HCT116 (cell line): ENCODE measurements at regions not wholly inside any gene's neighbourhood (a gene's known extent, or its start where the extent isn't known, plus 50 kb on each side); places are given as distances from the start of the nearest gene placed in this dataset.

Experiments
- ATAC-seq: fragments of 200-7000 bp; cut with Tn5 transposase; 2 replicates; pipeline ENCODE4 v1.9.1; 2020; ENCODE audit warnings: mild to moderate bottlenecking, moderate library complexity
- BruUV-seq: library from RNA; stranded (reverse); fragments of 400-500 nt; replicated peaks from 2 replicates; lab custom pipeline; 2021; lab: Mats Ljungman, UMichigan
- CTCF ChIA-PET: fragments of 300-600 bp; sonication (Branson Sonifier 250); formaldehyde crosslinking; loops from one replicate; lab custom pipeline; 2021; ENCODE audit warnings: antibody characterized with exemption; lab: Charles Lee
- POLR2A ChIA-PET: fragments of 300-600, 350-600 bp; sonication (Branson Sonifier 250); formaldehyde crosslinking; loops from one replicate; lab custom pipeline; 2021; ENCODE audit warnings: antibody characterized with exemption; lab: Charles Lee
- RAD21 ChIA-PET, 2 experiments: fragments of 300-600 bp; sonication (Branson Sonifier 250); formaldehyde crosslinking; loops; one replicate each; lab custom pipeline; 2023; ENCODE audit warnings: low total read pairs in 2 of 2; ENCODE audit not compliant: uncharacterized antibody in 2 of 2, unreplicated experiment in 2 of 2, low non-redundant PET in 1 of 2; lab: Charles Lee
- DNase-seq: peaks from one replicate; pipeline ENCODE4 v3.0.0-alpha.2; 2010; ENCODE audit warnings: low read depth, low spot score
- H2AFZ ChIP-seq: fragments of 200-600 bp; shearing (Covaris generic), sonication (generic); 2 replicates; pipeline ENCODE4 v1.6.1; 2017; ENCODE audit warnings: low read depth, mixed run types, mixed read lengths, antibody characterized with exemption, low read length; ENCODE audit not compliant: poor library complexity, severe bottlenecking
- H3K27ac ChIP-seq: 2 replicates; pipeline ENCODE4 v1.5.1; 2012; ENCODE audit warnings: low read depth, low read length
- H3K27me3 ChIP-seq: fragments of 200-600 bp; sonication (generic); 2 replicates; pipeline ENCODE4 v1.6.1; 2016; ENCODE audit warnings: mixed run types, low read length, mixed read lengths; ENCODE audit not compliant: insufficient read depth
- H3K36me3 ChIP-seq, 2 experiments: fragments of 200-500 bp in 1 of 2; fragments of 200-600 bp in 1 of 2; sonication (Bioruptor generic) in 1 of 2; sonication (generic) in 1 of 2; 2 replicates each; pipeline versions ENCODE4 v1.5.1 to v1.6.1; 2014 to 2016; ENCODE audit warnings: low read length in 2 of 2, inconsistent platforms in 1 of 2, mixed read lengths in 1 of 2, mixed run types in 1 of 2; ENCODE audit not compliant: insufficient read depth in 2 of 2, control insufficient read depth in 1 of 2
- H3K4me1 ChIP-seq, 2 experiments: fragments of 200-600 bp in 1 of 2; sonication (generic) in 1 of 2; 2 replicates each; pipeline versions ENCODE4 v1.5.1 to v1.6.1; 2012 to 2017; ENCODE audit warnings: low read length in 2 of 2, inconsistent platforms in 1 of 2, mild to moderate bottlenecking in 1 of 2, mixed read lengths in 1 of 2, mixed run types in 1 of 2, moderate library complexity in 1 of 2; ENCODE audit not compliant: insufficient read depth in 2 of 2, control insufficient read depth in 1 of 2
- H3K4me2 ChIP-seq: fragments of 200-600 bp; sonication (generic); 2 replicates; pipeline ENCODE4 v1.6.1; 2017; ENCODE audit warnings: mixed run types, low read length, mixed read lengths
- H3K4me3 ChIP-seq, 2 experiments: fragments of 200-600 bp in 1 of 2; sonication (generic) in 1 of 2; replicated peaks in 1 of 2; 2 replicates each; pipeline ENCODE4 v1.5.1; 2011 to 2016; ENCODE audit warnings: low read length in 2 of 2, control low read depth in 1 of 2, low read depth in 1 of 2, mild to moderate bottlenecking in 1 of 2, mixed read lengths in 1 of 2, mixed run types in 1 of 2
- H3K79me2 ChIP-seq: fragments of 200-600 bp; sonication (generic); 2 replicates; pipeline ENCODE4 v1.6.1; 2017; ENCODE audit warnings: mild to moderate bottlenecking, mixed run types, low read length, moderate library complexity, mixed read lengths; ENCODE audit not compliant: insufficient read depth
- H3K9ac ChIP-seq: fragments of 200-600 bp; sonication (generic); 2 replicates; pipeline ENCODE4 v1.6.1; 2016; ENCODE audit warnings: low read length, mixed read lengths
- H3K9me2 ChIP-seq: fragments of 200-600 bp; sonication (generic), shearing (Covaris generic); 2 replicates; pipeline ENCODE4 v1.6.1; 2017; ENCODE audit warnings: mixed run types, mild to moderate bottlenecking, moderate library complexity; ENCODE audit not compliant: insufficient read depth
- H3K9me3 ChIP-seq, 2 experiments: fragments of 200-500 bp in 1 of 2; fragments of 200-600 bp in 1 of 2; sonication (Bioruptor generic) in 1 of 2; sonication (generic) in 1 of 2; 2 replicates each; pipeline ENCODE4 v1.6.1; 2014 to 2017; ENCODE audit warnings: low read length in 2 of 2, mixed read lengths in 2 of 2, inconsistent platforms in 1 of 2, low read depth in 1 of 2, mild to moderate bottlenecking in 1 of 2, mixed run types in 1 of 2, moderate library complexity in 1 of 2; ENCODE audit not compliant: control insufficient read depth in 1 of 2, insufficient read depth in 1 of 2
- H4K20me1 ChIP-seq: fragments of 200-600 bp; sonication (generic), shearing (Covaris generic); 2 replicates; pipeline ENCODE4 v1.6.1; 2017; ENCODE audit warnings: mixed run types, mild to moderate bottlenecking, moderate library complexity; ENCODE audit not compliant: insufficient read depth
- CBX3 ChIP-seq: IDR thresholded peaks from 2 replicates; pipeline ENCODE4 v1.6.1; 2012; ENCODE audit warnings: low read depth
- CEBPB ChIP-seq: IDR thresholded peaks from 2 replicates; pipeline ENCODE4 v1.6.1; 2012; ENCODE audit warnings: low read depth
- CTCF ChIP-seq, 3 experiments: fragments of 200-600 bp in 1 of 3; sonication (generic) in 1 of 3; IDR thresholded peaks in 2 of 3; conservative IDR thresholded peaks in 1 of 3; 2 replicates each; pipeline ENCODE4 v1.5.1; 2012 to 2017; ENCODE audit warnings: low read depth in 2 of 3, low read length in 2 of 3, antibody characterized with exemption in 1 of 3, borderline replicate concordance in 1 of 3, control low read depth in 1 of 3, mild to moderate bottlenecking in 1 of 3, mixed read lengths in 1 of 3, mixed run types in 1 of 3, moderate library complexity in 1 of 3; ENCODE audit not compliant: insufficient read depth in 1 of 3
- ELF1 ChIP-seq: IDR thresholded peaks from 2 replicates; pipeline ENCODE4 v1.6.1; 2012; ENCODE audit warnings: low read depth, borderline replicate concordance
- EZH2 ChIP-seq: fragments of 200-600 bp; sonication (generic); IDR thresholded peaks from 2 replicates; pipeline ENCODE4 v1.6.1; 2017; ENCODE audit warnings: antibody characterized with exemption, mixed run types
- EZH2phosphoT487 ChIP-seq: fragments of 200-600 bp; IDR thresholded peaks from 2 replicates; pipeline ENCODE4 v1.6.1; 2018; ENCODE audit warnings: antibody characterized with exemption, borderline replicate concordance
- FOSL1 ChIP-seq: IDR thresholded peaks from 2 replicates; pipeline ENCODE4 v1.6.1; 2012; ENCODE audit warnings: low read depth
- JUND ChIP-seq: IDR thresholded peaks from 2 replicates; pipeline ENCODE4 v1.6.1; 2012
- POLR2A ChIP-seq: IDR thresholded peaks from 2 replicates; pipeline ENCODE4 v1.7.0; 2011; ENCODE audit warnings: borderline replicate concordance; ENCODE audit not compliant: insufficient read depth, insufficient read length; ENCODE audit errors: extremely low read depth
- RAD21 ChIP-seq: IDR thresholded peaks from 2 replicates; pipeline ENCODE4 v1.6.1; 2012; ENCODE audit warnings: low read depth, mild to moderate bottlenecking
- SP1 ChIP-seq: IDR thresholded peaks from 2 replicates; pipeline ENCODE4 v1.6.1; 2012; ENCODE audit warnings: low read depth
- SRF ChIP-seq: IDR thresholded peaks from 2 replicates; pipeline ENCODE4 v1.6.1; 2012; ENCODE audit warnings: low read depth
- YY1 ChIP-seq: IDR thresholded peaks from 2 replicates; pipeline ENCODE4 v1.6.1; 2011; ENCODE audit warnings: low read length, low read depth, moderate library complexity, mild to moderate bottlenecking; ENCODE audit not compliant: insufficient replicate concordance; ENCODE audit errors: extremely low read depth
- ZBTB33 ChIP-seq: IDR thresholded peaks from 2 replicates; pipeline ENCODE4 v1.6.1; 2011; ENCODE audit warnings: mild to moderate bottlenecking, low read length, moderate library complexity; ENCODE audit not compliant: insufficient replicate concordance; ENCODE audit errors: extremely low read depth
- ZFX ChIP-seq: fragments of 450-650 bp; IDR thresholded peaks from 2 replicates; pipeline ENCODE4 v1.6.1; 2017
- intact Hi-C: fragments of 100-400 bp; cut with micrococcal nuclease; formaldehyde crosslinking; loops from 2 replicates; pipeline ENCODE4 v1.10.0; 2022
- TF ChIP-seq, protein P1 (sequence below): IDR thresholded peaks from 2 replicates; pipeline ENCODE4 v1.6.1; 2012

DNA sequence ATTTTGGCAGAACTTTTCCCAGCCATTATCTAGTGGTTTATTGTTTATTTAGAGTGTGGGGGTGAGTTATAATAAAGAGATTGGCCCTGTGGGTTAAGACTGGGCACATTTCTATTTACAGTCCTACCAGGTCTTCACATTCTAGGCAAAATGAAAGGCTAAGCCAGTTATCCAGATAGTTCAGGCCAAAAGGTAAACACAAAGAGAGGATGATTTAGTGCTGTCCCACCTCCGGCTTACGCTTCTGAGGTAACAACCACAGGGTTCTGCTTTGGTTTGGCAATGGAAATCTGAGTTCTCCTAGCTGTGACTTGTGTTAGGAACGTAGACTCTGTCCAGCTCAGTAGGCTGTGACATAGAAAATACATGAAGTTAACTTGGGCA is 50.3 kb upstream of the PTPRK start (continued):
- TF ChIP-seq CTCF (IDR thresholded peaks at IDR 0.05 in 2 of 3, conservative IDR thresholded peaks at IDR 0.05 in 1 of 3; ENCODE audit: borderline replicate concordance in 1 of 3, insufficient read depth in 1 of 3, low read depth in 2 of 3, low read length in 2 of 3) (no peak), YY1 (no peak), ZBTB33 (no peak)

DNA sequence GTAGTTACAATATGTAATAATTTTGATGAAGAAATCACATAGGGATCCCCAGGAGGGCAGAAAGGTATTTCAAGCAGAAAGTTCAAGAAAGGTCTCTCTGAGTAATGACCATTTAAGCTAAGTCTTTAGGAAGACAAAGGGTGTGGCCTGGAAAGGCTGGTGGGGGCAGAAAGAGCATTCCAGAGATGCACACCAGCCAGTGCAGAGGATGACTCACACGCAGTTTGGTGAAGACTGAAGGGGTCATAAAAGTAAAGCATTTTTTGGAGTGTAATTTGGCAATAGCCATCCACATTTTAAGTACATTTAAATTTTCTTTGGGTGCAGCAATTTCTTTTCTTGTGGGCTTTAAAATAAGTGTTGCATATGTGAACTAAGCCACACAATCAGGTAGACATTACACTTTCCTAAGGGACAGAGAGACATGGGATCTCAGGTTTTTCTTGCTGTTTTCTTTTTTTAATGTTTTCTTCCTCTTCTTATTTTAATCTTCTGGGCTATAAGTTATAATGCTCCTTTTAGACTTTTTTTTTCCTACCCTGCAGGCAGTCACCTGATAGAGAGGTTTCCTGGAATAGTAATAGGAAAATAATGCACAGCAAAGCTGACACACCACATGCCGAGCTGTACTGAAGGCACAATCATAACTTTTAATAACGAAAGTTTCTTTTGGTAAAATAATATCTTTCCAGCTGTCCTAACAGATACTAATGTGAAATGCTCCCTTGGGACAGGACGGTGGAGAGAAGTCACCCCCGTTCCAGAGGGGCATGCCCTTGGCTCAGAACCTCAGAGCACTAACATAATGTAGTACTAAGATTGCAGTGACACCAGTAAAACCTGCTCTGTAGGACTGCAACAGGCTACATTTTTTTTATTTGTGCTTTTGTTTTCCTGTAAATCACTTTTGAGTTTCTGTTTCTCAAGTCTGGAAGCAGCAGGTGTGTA is 49.6 kb upstream of the PTPRK start:
- ChIA-PET CTCF (no interaction called here), RAD21 (no interaction called here), POLR2A (interaction anchor here (1.2 kb wide), 1 partner anchor 11 kb away, joined by 3 read pairs; no protein-coding TSS in a partner anchor)
- H3K27me3 ChIP-seq = no peaks in the 10 kb centered on the region
- peaks cover 20 to 37% of the 10 kb centered on the region in 2 experiments for H3K4me1 ChIP-seq
- peak overlapping the region; percentile 25; the same call in 1 of the 2 replicates for H3K27ac ChIP-seq
- intact Hi-C loops = no loop called here
- H3K9me3 ChIP-seq = no peaks in the 10 kb centered on the region
- H3K36me3 ChIP-seq = no peaks in the 10 kb centered on the region
- peak; percentile 92 for ATAC-seq
- DNase-seq = peak; percentile 54
- H3K4me3 ChIP-seq = peak overlapping the region in 1 of 2 experiments; percentile 16; a peak in 2 of 4 replicates
- BruUV-seq = no TSS peak
- no peaks in the 10 kb centered on the region for H4K20me1 ChIP-seq
- no peaks in the 10 kb centered on the region for H3K9me2 ChIP-seq
- H3K79me2 ChIP-seq = no peaks in the 10 kb centered on the region
- H2AFZ ChIP-seq = peak overlapping the region; percentile 99
- peak overlapping the region; percentile 69 for H3K4me2 ChIP-seq
- TF ChIP-seq JUND (peak; percentile 63), ELF1 (no peak), RAD21 (no peak), EZH2phosphoT487 (no peak), CBX3 (no peak), FOSL1 (peak; percentile 70), ZFX (no peak), YY1 (no peak), CEBPB (no peak), POLR2A (no peak), SP1 (peak; percentile 66), SRF (no peak), EZH2 (no peak)
- TF ChIP-seq, protein P1, sequence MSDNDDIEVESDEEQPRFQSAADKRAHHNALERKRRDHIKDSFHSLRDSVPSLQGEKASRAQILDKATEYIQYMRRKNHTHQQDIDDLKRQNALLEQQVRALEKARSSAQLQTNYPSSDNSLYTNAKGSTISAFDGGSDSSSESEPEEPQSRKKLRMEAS = 0 out of 2 replicates have a peak, but pooled peaks have one; percentile 16
- TF ChIP-seq, all 23 proteins: peak for 4
- 0 out of 2 replicates have a peak overlapping the region, but pooled peaks have one; percentile 6 for H3K9ac ChIP-seq
